GM12891 (cell line): ENCODE measurements at regions not wholly inside any gene's neighbourhood (a gene's known extent, or its start where the extent isn't known, plus 50 kb on each side); places are given as distances from the start of the nearest gene placed in this dataset.

ENCODE experiments used
- DNase-seq: peaks from one replicate; pipeline ENCODE4 v3.0.0; 2011; ENCODE audit warnings: low spot score; ENCODE audit not compliant: insufficient read length
- FAIRE-seq: peaks from 2 replicates; lab custom pipeline; 2011; peaks lifted over from hg19 to GRCh38; lab: Jason Lieb, UNC
- PAX5 ChIP-seq: IDR thresholded peaks from 2 replicates; pipeline ENCODE4 v1.6.1; 2011; ENCODE audit warnings: low read length, moderate library complexity, mild to moderate bottlenecking; ENCODE audit not compliant: insufficient read depth, severe bottlenecking
- POLR2A ChIP-seq: IDR thresholded peaks from 2 replicates; pipeline ENCODE4 v1.6.1; 2011; ENCODE audit warnings: low read depth, low read length, control low read depth
- POLR2AphosphoS5 ChIP-seq: IDR thresholded peaks from 2 replicates; pipeline ENCODE4 v1.6.1; 2011; ENCODE audit warnings: low read depth, low read length, control low read depth
- POU2F2 ChIP-seq: IDR thresholded peaks from 2 replicates; pipeline ENCODE4 v1.6.1; 2011; ENCODE audit warnings: low read depth, mild to moderate bottlenecking, control low read depth, low read length, moderate library complexity
- SPI1 ChIP-seq: IDR thresholded peaks from 2 replicates; pipeline ENCODE4 v1.6.1; 2011; ENCODE audit warnings: low read depth, low read length, control low read depth
- TAF1 ChIP-seq: IDR thresholded peaks from 2 replicates; pipeline ENCODE4 v1.6.1; 2011; ENCODE audit warnings: low read depth, low read length, control low read depth

GRCh38 chr13:107075576-107075975 is 507.6 kb upstream of the ARGLU1 start:
- DNase-seq (no peak), FAIRE-seq (no peak)

GRCh38 chr13:107070792-107071191 is 502.9 kb upstream of the ARGLU1 start:
- FAIRE-seq, result no peak
- DNase-seq, result no peak
- TF ChIP-seq PAX5, result no peak
- no peak for TF ChIP-seq POU2F2
- TF ChIP-seq TAF1, result no peak
- TF ChIP-seq SPI1, result no peak
- no peak for TF ChIP-seq POLR2AphosphoS5
- TF ChIP-seq POLR2A, result no peak

More at GRCh38 chr13:107075576-107075975, 507.6 kb upstream of the ARGLU1 start:
- no peak for TF ChIP-seq SPI1
- no peak for TF ChIP-seq POLR2AphosphoS5

- FAIRE-seq (no peak), DNase-seq (no peak)
- TF ChIP-seq POLR2AphosphoS5 (no peak), PAX5 (no peak), TAF1 (no peak), POLR2A (no peak), POU2F2 (no peak), SPI1 (no peak)
Observed at GRCh38 chr13:107069108-107069776, 501.3 kb upstream of the ARGLU1 start.

GRCh38 chr13:107067381-107067780 is 499.4 kb upstream of the ARGLU1 start:
- DNase-seq (no peak), FAIRE-seq (no peak)
- TF ChIP-seq POU2F2 (no peak), TAF1 (no peak), PAX5 (no peak), POLR2A (no peak), SPI1 (no peak), POLR2AphosphoS5 (no peak)

GRCh38 chr13:107066355-107066754 is 498.4 kb upstream of the ARGLU1 start:
- DNase-seq, result no peak
- FAIRE-seq, result no peak
- no peak for TF ChIP-seq POLR2AphosphoS5
- no peak for TF ChIP-seq TAF1
- no peak for TF ChIP-seq PAX5
- TF ChIP-seq POLR2A, result no peak
- TF ChIP-seq SPI1, result no peak
- no peak for TF ChIP-seq POU2F2

GRCh38 chr13:107065036-107065435 is 497.1 kb upstream of the ARGLU1 start:
- no peak for FAIRE-seq
- TF ChIP-seq PAX5 (no peak), POU2F2 (no peak), POLR2A (no peak), SPI1 (no peak), POLR2AphosphoS5 (no peak), TAF1 (no peak)
- DNase-seq, result no peak

GRCh38 chr13:107057028-107057631 is 489.2 kb upstream of the ARGLU1 start:
- DNase-seq (no peak), FAIRE-seq (no peak)
- no peak for TF ChIP-seq POLR2A
- no peak for TF ChIP-seq POLR2AphosphoS5
- no peak for TF ChIP-seq SPI1
- no peak for TF ChIP-seq PAX5
- TF ChIP-seq TAF1, result no peak
- TF ChIP-seq POU2F2, result no peak

GRCh38 chr13:107043021-107043956 is 475.4 kb upstream of the ARGLU1 start:
- FAIRE-seq, result no peak
- TF ChIP-seq POLR2A, result no peak
- DNase-seq, result no peak

GRCh38 chr13:107035778-107036177 is 467.8 kb upstream of the ARGLU1 start:
- TF ChIP-seq TAF1 (no peak), POLR2A (no peak), POLR2AphosphoS5 (no peak), SPI1 (no peak), PAX5 (no peak), POU2F2 (no peak)
- FAIRE-seq (no peak), DNase-seq (no peak)
